Adrenal gland (tissue), 5 donors: ENCODE measurements at regions not wholly inside any gene's neighbourhood (a gene's known extent, or its start where the extent isn't known, plus 50 kb on each side); places are given as distances from the start of the nearest gene placed in this dataset.

Source experiments
- CTCF ChIP-seq, 6 experiments: fragments of 450-650 bp in 4 of 6; fragments of 200-600 bp in 2 of 6; sonication (generic) in 1 of 6; IDR thresholded peaks; 1 replicate in 5 of 6; 2 replicates in 1 of 6; pipeline versions ENCODE4 v1.5.1 to v1.8.0; 2016 to 2021; ENCODE audit warnings: antibody characterized with exemption in 6 of 6, mild to moderate bottlenecking in 2 of 6, moderate library complexity in 1 of 6
- POLR2A ChIP-seq, 2 donors: fragments of 450-650 bp; IDR thresholded peaks; one replicate each; pipeline ENCODE4 v1.6.1; 2017; ENCODE audit warnings: antibody characterized with exemption in 2 of 2, mild to moderate bottlenecking in 2 of 2, moderate library complexity in 1 of 2
- donor health status: DM: no; HTN: no; CAD: no.

- TF ChIP-seq CTCF (IDR thresholded peaks at IDR 0.05) (no peak), POLR2A (IDR thresholded peaks at IDR 0.05) (no peak)
Measured at GRCh38 chr13:89845874-89846273, 1501.6 kb upstream of the MIR17HG start.
